ENCODE measurements at regions not wholly inside any gene's neighbourhood (a gene's known extent, or its start where the extent isn't known, plus 50 kb on each side); places are given as distances from the start of the nearest gene placed in this dataset.

- no peak for TF ChIP-seq MLLT1 (IDR thresholded peaks at IDR 0.05)
- no peak for TF ChIP-seq YBX1 (IDR thresholded peaks at IDR 0.05)
- TF ChIP-seq ZBTB33 (IDR thresholded peaks at IDR 0.05), result no peak
- TF ChIP-seq CREB1 (IDR thresholded peaks at IDR 0.05; ENCODE audit: low read depth), result no peak
- TF ChIP-seq POLR2A (IDR thresholded peaks at IDR 0.05; ENCODE audit: low read depth, low read length), result no peak
- no peak for TF ChIP-seq JUNB (IDR thresholded peaks at IDR 0.05)
These were observed 131.2 kb downstream of the C16orf95 start (continued) for GRCh38 chr16:87185983-87186382.

GRCh38 chr16:87186446-87186845, 130.7 kb downstream of the C16orf95 start:
- H3K4me1 ChIP-seq (ENCODE audit: control insufficient read depth, insufficient read depth, low read length), result no peaks in the 10 kb centered on the region
- RAD21 ChIA-PET (ENCODE audit: unreplicated experiment), result no interaction called here
- H3K79me2 ChIP-seq (ENCODE audit: control insufficient read depth, insufficient read depth, low read length), result no peaks in the 10 kb centered on the region
- DNase-seq (ENCODE audit: low read depth, low spot score) (no peak), ATAC-seq (no peak), FAIRE-seq (no peak)
- H3K9ac ChIP-seq (ENCODE audit: control insufficient read depth, insufficient read depth, low read length), result no peak overlapping the region
- SMC1A ChIA-PET (ENCODE audit: uncharacterized antibody, unreplicated experiment), result no interaction called here
- H3K36me3 ChIP-seq (ENCODE audit: control insufficient read depth in 2 of 2, insufficient read depth in 2 of 2, low read length in 1 of 2), result no peaks in the 10 kb centered on the region
- peaks cover 2% of the 10 kb centered on the region; the same call in 1 of the 3 replicates for H3K9me3 ChIP-seq (replicated peaks; ENCODE audit: control insufficient read depth, insufficient read depth, low read length)
- intact Hi-C loops (cut with micrococcal nuclease; ENCODE audit: unreplicated experiment) (no loop called here), in situ Hi-C loops (cut with MboI) (no loop called here)
- H2AFZ ChIP-seq (ENCODE audit: control insufficient read depth, low read depth, low read length), result no peak overlapping the region
- no peak overlapping the region for H3K27ac ChIP-seq (ENCODE audit: control insufficient read depth, insufficient read depth)
- WGBS (ENCODE audit: insufficient coverage, insufficient replicate concordance, low lambda C conversion rate, missing lambda C conversion rate), result 81% methylated on average over 15 of the region's 17 CpGs
- no peak overlapping the region for H3K4me3 ChIP-seq
- POLR2A ChIA-PET, result no interaction called here
- CTCF ChIA-PET, result no interaction called here
- H4K20me1 ChIP-seq (ENCODE audit: control insufficient read depth, insufficient read depth), result no peaks in the 10 kb centered on the region
- H3K4me2 ChIP-seq (ENCODE audit: control insufficient read depth, insufficient read depth), result no peak overlapping the region
- BruUV-seq (replicated peaks), result no TSS peak
- no peaks in the 10 kb centered on the region for H3K27me3 ChIP-seq (replicated peaks in 1 of 2; ENCODE audit: control insufficient read depth in 2 of 2, insufficient read depth in 2 of 2, low read length in 1 of 2)
- no peak for TF ChIP-seq MYB (IDR thresholded peaks at IDR 0.05; ENCODE audit: borderline replicate concordance, low read depth, low read length)
- no peak for TF ChIP-seq WRNIP1 (IDR thresholded peaks at IDR 0.05; ENCODE audit: borderline replicate concordance, low read depth, low read length)
- no peak for TF ChIP-seq RBBP5 (conservative IDR thresholded peaks at IDR 0.05)
- TF ChIP-seq RAD51 (IDR thresholded peaks at IDR 0.05), result no peak
- no peak for TF ChIP-seq CEBPZ (IDR thresholded peaks at IDR 0.05; ENCODE audit: low read depth, low read length)
- TF ChIP-seq USF2 (IDR thresholded peaks at IDR 0.05; ENCODE audit: borderline replicate concordance, low read depth, low read length), result no peak
- TF ChIP-seq E4F1 (IDR thresholded peaks at IDR 0.05; ENCODE audit: borderline replicate concordance, partially characterized antibody), result no peak
